ENCODE measurements at regions not wholly inside any gene's neighbourhood (a gene's known extent, or its start where the extent isn't known, plus 50 kb on each side); places are given as distances from the start of the nearest gene placed in this dataset.

DNA sequence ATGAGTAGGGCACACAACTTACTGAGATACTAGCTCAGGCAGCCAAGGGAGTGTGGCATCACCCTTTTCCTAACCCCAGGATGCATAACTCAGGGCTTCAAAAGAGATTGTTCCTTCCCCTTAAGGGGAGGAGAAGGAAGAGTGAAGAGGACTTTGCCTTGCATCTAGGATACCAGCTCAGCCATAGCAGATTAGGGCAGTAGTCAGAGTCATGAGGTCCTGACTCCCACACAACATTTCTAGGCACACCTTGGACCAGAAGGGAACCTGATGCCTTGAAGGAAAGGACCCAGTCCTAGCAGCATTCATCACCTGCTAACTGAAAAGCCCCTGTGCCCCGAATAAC is 1433.2 kb upstream of the TMEFF2 start:
- no peak for FAIRE-seq
- Histone ChIP-seq H2BK5ac (ENCODE audit: low read depth, low read length) (no peak overlapping the region), H3K4ac (replicated peaks; ENCODE audit: insufficient read length, low read depth, low read length) (no peak overlapping the region), H3K36me3 (ENCODE audit: control insufficient read depth in 2 of 4, insufficient read depth in 4 of 4, low read length in 3 of 4) (no peaks in the 10 kb centered on the region), H4K5ac (ENCODE audit: insufficient read length, low read depth, low read length) (no peak overlapping the region), H4K20me1 (replicated peaks in 1 of 2; ENCODE audit: control insufficient read depth in 1 of 2, insufficient read depth in 2 of 2, low read length in 2 of 2) (no peaks in the 10 kb centered on the region), H2AK5ac (ENCODE audit: low read depth, low read length) (no peak overlapping the region), H4K91ac (replicated peaks; ENCODE audit: insufficient read length, low read length) (no peak overlapping the region), H3K79me1 (ENCODE audit: low read depth, low read length) (no peaks in the 10 kb centered on the region), H3K23me2 (ENCODE audit: low read depth, low read length) (no peaks in the 10 kb centered on the region), H3K4me1 (replicated peaks in 1 of 4; ENCODE audit: control insufficient read depth in 3 of 4, insufficient read depth in 4 of 4, low read length in 3 of 4) (no peaks in the 10 kb centered on the region; a peak in 2 of 7 replicates), H2BK15ac (ENCODE audit: low read length) (no peak overlapping the region), H2BK20ac (ENCODE audit: low read length) (no peak overlapping the region), H3K27me3 (replicated peaks in 1 of 4; ENCODE audit: control insufficient read depth in 3 of 4, extremely low read depth in 1 of 4, insufficient read depth in 3 of 4, low read length in 3 of 4) (no peaks in the 10 kb centered on the region), H3K23ac (ENCODE audit: insufficient read length) (no peak overlapping the region), H3K27ac (ENCODE audit: low read depth, low read length) (no peak overlapping the region), H3K9me3 (ENCODE audit: insufficient read depth in 2 of 2, low read depth in 1 of 2, low read length in 1 of 2) (no peaks in the 10 kb centered on the region), H3K56ac (replicated peaks; ENCODE audit: insufficient read length, low read depth, low read length) (no peak overlapping the region), H3K18ac (ENCODE audit: extremely low read depth, low read length) (no peak overlapping the region), H3K9ac (replicated peaks in 1 of 4; ENCODE audit: extremely low read depth in 1 of 4, low read depth in 3 of 4, low read length in 3 of 4) (no peak overlapping the region), H4K8ac (ENCODE audit: extremely low read depth, insufficient read depth, low read length) (no peak overlapping the region), H2AFZ (ENCODE audit: low read length) (no peak overlapping the region), H2BK12ac (ENCODE audit: low read depth, low read length) (no peak overlapping the region), H3K4me3 (ENCODE audit: extremely low read depth in 1 of 4, insufficient read depth in 2 of 4, low read depth in 3 of 4, low read length in 4 of 4) (no peak overlapping the region), H3K14ac (ENCODE audit: insufficient read length) (no peak overlapping the region), H3K79me2 (ENCODE audit: control insufficient read depth in 1 of 2, insufficient read depth in 2 of 2, low read length in 2 of 2) (no peaks in the 10 kb centered on the region), H3K4me2 (ENCODE audit: insufficient read depth in 1 of 2, low read depth in 2 of 2, low read length in 2 of 2) (no peak overlapping the region), H2BK120ac (replicated peaks; ENCODE audit: low read depth, low read length) (no peak overlapping the region)
- DNase-seq (ENCODE audit: low read depth in 1 of 2, low spot score in 2 of 2): no peak
- TF ChIP-seq JUN (IDR thresholded peaks at IDR 0.05; ENCODE audit: low read depth, low read length): no peak
- no peak for TF ChIP-seq TBP (IDR thresholded peaks at IDR 0.05; ENCODE audit: low read depth, low read length)
- no peak for TF ChIP-seq TAF1 (IDR thresholded peaks at IDR 0.05; ENCODE audit: low read depth, low read length)
- no peak for TF ChIP-seq YY1 (IDR thresholded peaks at IDR 0.05; ENCODE audit: low read depth, low read length)
- TF ChIP-seq NRF1 (IDR thresholded peaks at IDR 0.05; ENCODE audit: low read depth, low read length): no peak
- no peak for TF ChIP-seq JUND (IDR thresholded peaks at IDR 0.05; ENCODE audit: low read length)
- TF ChIP-seq RBBP5 (IDR thresholded peaks at IDR 0.05; ENCODE audit: borderline replicate concordance, low read depth, low read length): no peak
- no peak for TF ChIP-seq CHD1 (IDR thresholded peaks at IDR 0.05; ENCODE audit: low read depth, low read length)
- TF ChIP-seq TCF12 (IDR thresholded peaks at IDR 0.05; ENCODE audit: low read depth, low read length): no peak
- TF ChIP-seq SRF (IDR thresholded peaks at IDR 0.05; ENCODE audit: low read depth, low read length): no peak
- TF ChIP-seq SUZ12 (IDR thresholded peaks at IDR 0.05; ENCODE audit: low read length): no peak
- TF ChIP-seq BCL11A (IDR thresholded peaks at IDR 0.05; ENCODE audit: low read depth in 2 of 2, low read length in 2 of 2): no peak
- TF ChIP-seq SP2 (IDR thresholded peaks at IDR 0.05; ENCODE audit: low read length): no peak
- TF ChIP-seq SIRT6 (IDR thresholded peaks at IDR 0.05; ENCODE audit: low read length): no peak
- TF ChIP-seq HDAC6 (IDR thresholded peaks at IDR 0.05; ENCODE audit: low read depth, low read length): no peak
- TF ChIP-seq POLR2A (IDR thresholded peaks at IDR 0.05; ENCODE audit: control extremely low read depth in 1 of 2, low read depth in 2 of 2, low read length in 2 of 2): no peak
- TF ChIP-seq SAP30 (IDR thresholded peaks at IDR 0.05; ENCODE audit: insufficient read depth, insufficient replicate concordance, low read length): no peak
- 78% methylated on average over 1 of the region's 1 CpG; no CpG with 5 or more reads in 1 of the 2 experiments for WGBS, 2 experiments (ENCODE audit: extremely low coverage in 1 of 2, insufficient coverage in 1 of 2, insufficient read length in 1 of 2, insufficient replicate concordance in 2 of 2, low coverage in 1 of 2, low lambda C conversion rate in 2 of 2, missing lambda C conversion rate in 1 of 2)
- CTCF ChIA-PET (ENCODE audit: partially characterized antibody): no interaction called here
- POLR2A ChIA-PET (ENCODE audit: partially characterized antibody): no interaction called here
